Calu3 (cell line): ENCODE measurements at regions not wholly inside any gene's neighbourhood (a gene's known extent, or its start where the extent isn't known, plus 50 kb on each side); places are given as distances from the start of the nearest gene placed in this dataset.

Experiments used
- BruUV-seq: library from RNA; stranded (reverse); fragments of 400-500 nt; replicated peaks from 2 replicates; lab custom pipeline; 2021; lab: Mats Ljungman, UMichigan
- CTCF ChIA-PET: fragments of 300-600 bp; sonication (Branson Sonifier 250); formaldehyde crosslinking; loops from one replicate; lab custom pipeline; 2022; ENCODE audit warnings: antibody characterized with exemption; lab: Charles Lee
- DNase-seq: peaks from one replicate; pipeline ENCODE4 v3.0.0; 2022
- H3K27ac Mint-ChIP-seq: one replicate; pipeline ENCODE4 v1.8.0; 2022; ENCODE audit warnings: mixed read lengths; ENCODE audit not compliant: unreplicated experiment
- H3K27me3 Mint-ChIP-seq: one replicate; pipeline ENCODE4 v1.8.0; 2022; ENCODE audit warnings: mixed read lengths; ENCODE audit not compliant: unreplicated experiment
- H3K36me3 Mint-ChIP-seq: one replicate; pipeline ENCODE4 v1.8.0; 2022; ENCODE audit warnings: mild to moderate bottlenecking, moderate library complexity, mixed read lengths; ENCODE audit not compliant: insufficient read depth, unreplicated experiment
- H3K4me1 Mint-ChIP-seq: one replicate; pipeline ENCODE4 v1.8.0; 2022; ENCODE audit warnings: mild to moderate bottlenecking, low read depth, mixed read lengths; ENCODE audit not compliant: unreplicated experiment
- H3K4me3 Mint-ChIP-seq: one replicate; pipeline ENCODE4 v1.8.0; 2022; ENCODE audit warnings: mild to moderate bottlenecking, low read depth, moderate library complexity, mixed read lengths; ENCODE audit not compliant: unreplicated experiment
- H3K9me3 Mint-ChIP-seq: one replicate; pipeline ENCODE4 v1.8.0; 2022; ENCODE audit warnings: low read depth, mixed read lengths; ENCODE audit not compliant: unreplicated experiment
- CTCF ChIP-seq: fragments of 200-600 bp; IDR thresholded peaks from one replicate; pipeline ENCODE4 v1.8.0; 2022; ENCODE audit warnings: antibody characterized with exemption; ENCODE audit not compliant: unreplicated experiment
- intact Hi-C: fragments of 100-400 bp; cut with micrococcal nuclease; formaldehyde crosslinking; loops from one replicate; pipeline ENCODE4 v1.10.0; 2022; ENCODE audit not compliant: unreplicated experiment

- Mint-ChIP-seq H3K4me1 (no peaks in the 10 kb centered on the region), H3K36me3 (no peaks in the 10 kb centered on the region), H3K27ac (no peak overlapping the region), H3K9me3 (peaks cover 3% of the 10 kb centered on the region), H3K27me3 (peaks cover 39% of the 10 kb centered on the region), H3K4me3 (no peak overlapping the region)
- CTCF ChIA-PET = no interaction called here
- intact Hi-C loops = no loop called here
- DNase-seq = no peak
- no peak for TF ChIP-seq CTCF
- BruUV-seq = no TSS peak
These were observed 92.7 kb downstream of the MAB21L3 start for GRCh38 chr1:116203920-116204319.

GRCh38 chr1:116205941-116206679 lies 94.9 kb downstream of the MAB21L3 start:
- CTCF ChIA-PET = no interaction called here
- H3K36me3 Mint-ChIP-seq = no peaks in the 10 kb centered on the region
- intact Hi-C loops = no loop called here
- no peaks in the 10 kb centered on the region for H3K9me3 Mint-ChIP-seq
- H3K27ac Mint-ChIP-seq = no peak overlapping the region
- H3K4me3 Mint-ChIP-seq = no peak overlapping the region
- no peaks in the 10 kb centered on the region for H3K4me1 Mint-ChIP-seq
- BruUV-seq = no TSS peak
- peaks cover 17% of the 10 kb centered on the region for H3K27me3 Mint-ChIP-seq
- DNase-seq = no peak
- no peak for TF ChIP-seq CTCF

- Mint-ChIP-seq H3K9me3 (no peaks in the 10 kb centered on the region), H3K27ac (no peak overlapping the region), H3K36me3 (no peaks in the 10 kb centered on the region), H3K27me3 (peaks cover 9% of the 10 kb centered on the region), H3K4me3 (no peak overlapping the region), H3K4me1 (no peaks in the 10 kb centered on the region)
- no peak for TF ChIP-seq CTCF
- no peak for DNase-seq
- intact Hi-C loops = no loop called here
- no TSS peak for BruUV-seq
- CTCF ChIA-PET = no interaction called here
These were observed 96.0 kb downstream of the MAB21L3 start for GRCh38 chr1:116207126-116207735.

GRCh38 chr1:116208136-116208535 lies 96.9 kb downstream of the MAB21L3 start:
- Mint-ChIP-seq H3K27me3 (peaks cover 9% of the 10 kb centered on the region), H3K36me3 (no peaks in the 10 kb centered on the region), H3K4me1 (no peaks in the 10 kb centered on the region), H3K9me3 (no peaks in the 10 kb centered on the region), H3K4me3 (no peak overlapping the region), H3K27ac (no peak overlapping the region)
- TF ChIP-seq CTCF = no peak
- intact Hi-C loops = no loop called here
- no TSS peak for BruUV-seq
- CTCF ChIA-PET = interaction anchor here (0.7 kb wide), 1 partner anchor 220 kb away, joined by 3 read pairs; no protein-coding TSS in a partner anchor
- no peak for DNase-seq
